Osteocyte (in vitro differentiated cells): ENCODE measurements at regions not wholly inside any gene's neighbourhood (a gene's known extent, or its start where the extent isn't known, plus 50 kb on each side); places are given as distances from the start of the nearest gene placed in this dataset.
"Not testable (repeated sequence)": the region's sequence is repeated elsewhere in the genome, so short reads cannot be mapped to it uniquely, and the experiment has no call there.

Source experiments
- DNase-seq: peaks from one replicate; pipeline ENCODE4 v3.0.0; 2021; ENCODE audit warnings: mixed read lengths; ENCODE audit not compliant: unreplicated experiment; ENCODE audit errors: extremely low spot score
- H3K27ac Mint-ChIP-seq: one replicate; pipeline ENCODE4 v1.8.0; 2021; ENCODE audit warnings: mild to moderate bottlenecking, mixed read lengths; ENCODE audit not compliant: unreplicated experiment
- H3K27me3 Mint-ChIP-seq: one replicate; pipeline ENCODE4 v1.8.0; 2021; ENCODE audit warnings: mixed read lengths; ENCODE audit not compliant: unreplicated experiment
- H3K36me3 Mint-ChIP-seq: one replicate; pipeline ENCODE4 v1.8.0; 2021; ENCODE audit warnings: mixed read lengths; ENCODE audit not compliant: unreplicated experiment
- H3K4me1 Mint-ChIP-seq: one replicate; pipeline ENCODE4 v1.8.0; 2021; ENCODE audit warnings: mixed read lengths; ENCODE audit not compliant: unreplicated experiment
- H3K4me3 Mint-ChIP-seq: one replicate; pipeline ENCODE4 v1.8.0; 2021; ENCODE audit warnings: mild to moderate bottlenecking, moderate library complexity, mixed read lengths; ENCODE audit not compliant: unreplicated experiment
- H3K9me3 Mint-ChIP-seq: one replicate; pipeline ENCODE4 v1.8.0; 2021; ENCODE audit warnings: mixed read lengths; ENCODE audit not compliant: unreplicated experiment
- TF ChIP-seq, protein P1 (sequence below): fragments of 200-600 bp; sonication (generic); IDR thresholded peaks from 2 replicates; pipeline ENCODE4 v1.5.0; 2021; ENCODE audit warnings: antibody characterized with exemption, mild to moderate bottlenecking, moderate library complexity

DNA sequence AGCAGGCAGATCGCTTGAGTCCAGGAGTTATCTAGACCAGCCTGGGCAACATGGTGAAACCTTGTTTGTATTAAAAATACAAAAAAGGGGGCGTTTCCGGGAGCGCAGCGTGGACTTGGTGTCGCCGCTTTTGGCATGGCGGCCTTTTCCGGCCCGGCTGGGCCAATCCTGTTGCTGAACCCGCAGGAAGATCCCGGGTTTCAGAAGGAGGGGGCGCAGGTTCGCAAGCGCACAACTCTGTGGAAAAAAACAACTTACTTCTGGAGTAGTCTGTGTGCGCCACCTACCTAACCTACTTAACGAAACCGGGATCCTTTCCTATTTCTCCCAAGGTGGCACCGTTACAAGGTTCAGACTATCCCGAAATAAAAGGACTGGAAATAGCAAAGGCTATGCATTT, 198.6 kb downstream of the MSX2 start:
- TF ChIP-seq, protein P1, sequence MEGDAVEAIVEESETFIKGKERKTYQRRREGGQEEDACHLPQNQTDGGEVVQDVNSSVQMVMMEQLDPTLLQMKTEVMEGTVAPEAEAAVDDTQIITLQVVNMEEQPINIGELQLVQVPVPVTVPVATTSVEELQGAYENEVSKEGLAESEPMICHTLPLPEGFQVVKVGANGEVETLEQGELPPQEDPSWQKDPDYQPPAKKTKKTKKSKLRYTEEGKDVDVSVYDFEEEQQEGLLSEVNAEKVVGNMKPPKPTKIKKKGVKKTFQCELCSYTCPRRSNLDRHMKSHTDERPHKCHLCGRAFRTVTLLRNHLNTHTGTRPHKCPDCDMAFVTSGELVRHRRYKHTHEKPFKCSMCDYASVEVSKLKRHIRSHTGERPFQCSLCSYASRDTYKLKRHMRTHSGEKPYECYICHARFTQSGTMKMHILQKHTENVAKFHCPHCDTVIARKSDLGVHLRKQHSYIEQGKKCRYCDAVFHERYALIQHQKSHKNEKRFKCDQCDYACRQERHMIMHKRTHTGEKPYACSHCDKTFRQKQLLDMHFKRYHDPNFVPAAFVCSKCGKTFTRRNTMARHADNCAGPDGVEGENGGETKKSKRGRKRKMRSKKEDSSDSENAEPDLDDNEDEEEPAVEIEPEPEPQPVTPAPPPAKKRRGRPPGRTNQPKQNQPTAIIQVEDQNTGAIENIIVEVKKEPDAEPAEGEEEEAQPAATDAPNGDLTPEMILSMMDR, result no peak
- Mint-ChIP-seq H3K27me3 (no peaks in the 10 kb centered on the region), H3K36me3 (no peaks in the 10 kb centered on the region), H3K4me3 (no peak overlapping the region), H3K9me3 (no peaks in the 10 kb centered on the region), H3K4me1 (peaks cover 16% of the 10 kb centered on the region), H3K27ac (no peak overlapping the region)
- DNase-seq, result no peak

DNA sequence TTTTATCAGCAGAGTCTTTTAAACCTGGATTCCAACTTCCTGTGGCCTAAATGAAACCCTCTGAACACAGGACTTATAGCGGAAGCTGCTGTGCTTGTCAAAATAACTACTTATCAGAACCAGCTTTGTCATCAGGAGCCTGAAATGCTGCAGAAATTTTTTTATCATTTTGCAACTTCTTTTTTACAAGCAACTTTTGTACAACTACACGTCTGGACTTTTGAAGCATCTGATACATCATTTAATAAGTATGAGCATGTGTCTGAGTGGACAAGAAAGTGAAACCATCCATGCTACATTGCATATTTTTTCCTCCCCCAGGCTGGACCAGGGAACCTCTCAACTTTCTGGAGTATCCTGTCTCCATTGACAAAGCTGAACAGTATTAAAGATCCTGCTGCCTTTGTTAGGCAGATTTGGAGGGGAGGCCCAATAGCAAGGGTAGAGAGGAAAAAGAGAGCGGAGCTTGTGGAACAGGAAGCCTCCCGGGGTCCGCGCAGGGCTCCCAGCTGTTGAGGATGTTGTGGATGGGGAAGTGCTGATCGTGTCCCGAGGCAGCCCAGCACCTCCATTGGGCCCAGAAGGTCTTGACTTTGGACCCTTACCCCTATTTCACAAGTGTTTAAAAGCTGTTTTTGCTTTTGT, 196.6 kb downstream of the MSX2 start:
- Mint-ChIP-seq H3K27ac (peak overlapping the region; percentile 70), H3K9me3 (no peaks in the 10 kb centered on the region), H3K4me1 (peaks cover 11% of the 10 kb centered on the region), H3K27me3 (peaks cover under 1% of the 10 kb centered on the region), H3K4me3 (peak overlapping the region; percentile 63), H3K36me3 (no peaks in the 10 kb centered on the region)
- TF ChIP-seq, protein P1, result no peak
- no peak for DNase-seq

DNA sequence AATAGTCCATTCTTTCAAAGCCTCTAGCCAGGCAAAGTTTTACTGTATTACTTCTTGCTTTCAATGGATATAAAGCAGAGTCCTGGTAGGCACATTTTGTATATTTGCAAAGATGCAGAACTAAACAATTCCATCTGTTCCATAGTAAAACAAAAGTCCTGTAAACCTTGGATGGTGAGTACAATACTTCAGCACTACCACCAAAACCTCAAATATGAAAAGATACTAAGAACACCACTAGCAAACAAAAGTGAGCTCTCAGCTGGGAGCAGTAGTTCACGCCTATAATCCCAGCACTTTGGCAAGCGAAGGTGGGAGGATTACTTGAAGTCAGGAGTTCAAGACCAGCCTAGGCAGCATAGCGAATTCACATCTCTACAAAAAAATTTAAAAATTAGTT, 195.0 kb downstream of the MSX2 start:
- no peak overlapping the region for H3K4me3 Mint-ChIP-seq
- TF ChIP-seq, protein P1, result no peak
- no peak for DNase-seq
- H3K36me3 Mint-ChIP-seq, result no peaks in the 10 kb centered on the region
- no peaks in the 10 kb centered on the region for H3K9me3 Mint-ChIP-seq
- H3K27me3 Mint-ChIP-seq, result peaks cover 6% of the 10 kb centered on the region
- no peak overlapping the region for H3K27ac Mint-ChIP-seq
- peaks cover 11% of the 10 kb centered on the region for H3K4me1 Mint-ChIP-seq

DNA sequence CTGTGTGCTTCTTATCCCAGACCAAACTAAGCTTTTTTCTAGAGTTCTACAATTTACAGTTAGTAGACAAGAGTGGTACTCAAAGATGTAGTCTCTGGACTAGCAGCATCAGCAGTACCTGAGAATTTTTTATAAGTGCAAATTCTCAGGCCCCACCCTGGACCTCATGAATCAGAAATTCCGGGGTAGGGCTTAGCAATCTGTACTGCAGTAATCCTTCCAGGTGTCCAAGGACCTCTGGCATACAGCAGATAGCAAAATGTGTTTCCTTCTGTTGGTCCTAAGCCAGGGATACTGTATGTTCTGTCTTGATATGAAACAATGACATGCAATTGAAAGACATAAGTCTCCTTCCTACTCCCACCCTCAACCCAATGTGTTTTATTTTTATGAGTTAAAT, 194.3 kb downstream of the MSX2 start:
- Mint-ChIP-seq H3K4me1 (peaks cover 11% of the 10 kb centered on the region), H3K9me3 (no peaks in the 10 kb centered on the region)

DNA sequence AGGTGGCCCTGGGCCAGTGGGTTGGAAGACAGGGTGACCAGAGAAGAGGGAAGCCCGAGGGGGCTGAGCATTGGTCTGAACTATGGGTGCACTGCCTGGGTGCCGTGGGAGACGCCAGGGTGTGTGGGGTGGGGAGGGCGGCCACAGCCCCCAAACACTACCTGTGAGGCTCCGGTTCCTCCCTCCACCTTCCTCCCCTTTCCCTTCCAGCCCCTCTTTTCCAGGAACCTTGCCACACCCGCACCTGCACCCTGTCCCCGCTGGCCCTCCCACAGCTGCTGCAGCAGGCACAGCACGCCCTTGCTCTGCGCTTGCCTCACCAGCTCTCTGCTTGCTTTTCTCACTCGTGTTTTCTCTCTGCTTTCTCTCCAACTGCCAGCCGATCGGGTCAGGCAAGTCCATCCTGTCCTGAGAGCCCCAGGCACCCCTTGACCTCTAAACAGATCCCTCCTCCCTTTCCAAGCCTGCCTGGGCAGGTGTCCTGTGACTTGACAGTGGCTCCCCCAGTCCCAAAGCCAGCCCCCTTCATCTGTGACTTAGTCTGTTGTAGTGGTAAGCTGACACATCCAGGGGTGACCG, 193.7 kb downstream of the MSX2 start:
- H3K27me3 Mint-ChIP-seq, result peaks cover 6% of the 10 kb centered on the region
- no peak overlapping the region for H3K4me3 Mint-ChIP-seq
- no peaks in the 10 kb centered on the region for H3K36me3 Mint-ChIP-seq
- no peak for DNase-seq
- H3K4me1 Mint-ChIP-seq, result peaks cover 11% of the 10 kb centered on the region
- H3K9me3 Mint-ChIP-seq, result no peaks in the 10 kb centered on the region
- TF ChIP-seq, protein P1, result no peak
- H3K27ac Mint-ChIP-seq, result no peak overlapping the region

More for the DNA sequence above, 194.3 kb downstream of the MSX2 start:
- H3K4me3 Mint-ChIP-seq, result no peak overlapping the region
- peaks cover 6% of the 10 kb centered on the region for H3K27me3 Mint-ChIP-seq
- no peak overlapping the region for H3K27ac Mint-ChIP-seq
- H3K36me3 Mint-ChIP-seq, result no peaks in the 10 kb centered on the region
- TF ChIP-seq, protein P1, result no peak
- no peak for DNase-seq

DNA sequence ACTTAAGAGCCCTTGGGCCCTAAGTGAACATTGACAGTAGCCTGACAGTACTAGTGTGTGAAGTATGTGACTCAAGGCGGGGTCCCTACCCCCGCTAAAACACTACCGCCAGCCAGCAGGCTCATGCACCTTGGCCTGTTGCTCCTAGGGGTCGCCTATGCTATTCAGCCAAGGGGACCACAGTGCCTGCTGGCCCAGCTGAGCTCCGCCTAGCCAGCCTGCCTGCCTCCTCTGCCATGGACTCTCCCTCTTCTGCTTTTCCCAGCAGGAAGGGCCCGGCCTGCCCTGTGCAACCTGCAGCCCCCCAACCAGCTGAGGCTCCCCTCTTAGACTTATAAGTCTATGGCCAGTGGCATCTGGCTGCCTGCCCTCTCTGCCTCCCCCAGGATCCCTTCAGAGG, 193.1 kb downstream of the MSX2 start:
- Mint-ChIP-seq H3K4me1 (peaks cover 11% of the 10 kb centered on the region), H3K27me3 (peaks cover 12% of the 10 kb centered on the region)
- H3K36me3 Mint-ChIP-seq, H3K27ac Mint-ChIP-seq, H3K4me3 Mint-ChIP-seq, H3K9me3 Mint-ChIP-seq: not testable (repeated sequence)
- DNase-seq, result peak; percentile 60

- H3K4me3 Mint-ChIP-seq, H3K9me3 Mint-ChIP-seq, DNase-seq, H3K27ac Mint-ChIP-seq, H3K36me3 Mint-ChIP-seq: not testable (repeated sequence)
- Mint-ChIP-seq H3K27me3 (peaks cover 12% of the 10 kb centered on the region), H3K4me1 (peaks cover 11% of the 10 kb centered on the region)
These were observed 192.5 kb downstream of the MSX2 start for GRCh38 chr5:174916924-174917323.
